Caki2 (cell line): ENCODE measurements at regions not wholly inside any gene's neighbourhood (a gene's known extent, or its start where the extent isn't known, plus 50 kb on each side); places are given as distances from the start of the nearest gene placed in this dataset.
"Not testable (repeated sequence)": the region's sequence is repeated elsewhere in the genome, so short reads cannot be mapped to it uniquely, and the experiment has no call there.

ENCODE experiments used
- DNase-seq: peaks from one replicate; pipeline ENCODE4 v3.0.0-alpha.2; 2015; ENCODE audit warnings: low read depth
- in situ Hi-C: cut with HindIII; loops from 2 replicates; pipeline ENCODE4 v1.10.0; 2016; ENCODE audit warnings: low sequenced_read_pairs, low pct_unique_long_range_greater_than_20kb, mixed read lengths

- DNase-seq = no peak
- in situ Hi-C loops = no loop called here
Measured at GRCh38 chr2:136319651-136320050, 201.7 kb upstream of the CXCR4 start.

GRCh38 chr2:136319237-136319636, 201.3 kb upstream of the CXCR4 start:
- in situ Hi-C loops = no loop called here
- no peak for DNase-seq

GRCh38 chr2:136314240-136314639, 196.3 kb upstream of the CXCR4 start:
- no peak for DNase-seq
- in situ Hi-C loops = no loop called here

GRCh38 chr2:136312568-136312967, 194.6 kb upstream of the CXCR4 start:
- in situ Hi-C loops, DNase-seq: not testable (repeated sequence)

GRCh38 chr2:136310797-136311603, 193.1 kb upstream of the CXCR4 start:
- DNase-seq = peak; percentile 28
- in situ Hi-C loops = no loop called here

- in situ Hi-C loops = no loop called here
- peak; percentile 34 for DNase-seq
Measured at GRCh38 chr2:136310005-136310495, 192.1 kb upstream of the CXCR4 start.

- DNase-seq = no peak
- in situ Hi-C loops = no loop called here
Measured at GRCh38 chr2:136308611-136309010, 190.7 kb upstream of the CXCR4 start.

GRCh38 chr2:136306836-136307235, 188.9 kb upstream of the CXCR4 start:
- no peak for DNase-seq
- in situ Hi-C loops = no loop called here

- DNase-seq = peak; percentile 11
- in situ Hi-C loops = no loop called here
Measured at GRCh38 chr2:136305517-136306192, 187.7 kb upstream of the CXCR4 start.

GRCh38 chr2:136301006-136301405, 183.1 kb upstream of the CXCR4 start:
- in situ Hi-C loops = no loop called here
- no peak for DNase-seq

GRCh38 chr2:136298631-136299030, 180.7 kb upstream of the CXCR4 start:
- in situ Hi-C loops = no loop called here
- DNase-seq = no peak

GRCh38 chr2:136297994-136298393, 180.0 kb upstream of the CXCR4 start:
- no peak for DNase-seq
- in situ Hi-C loops = no loop called here

GRCh38 chr2:136297312-136297711, 179.4 kb upstream of the CXCR4 start:
- DNase-seq = no peak
- in situ Hi-C loops = no loop called here

- in situ Hi-C loops = no loop called here
- no peak for DNase-seq
Measured at GRCh38 chr2:136295168-136295567, 177.2 kb upstream of the CXCR4 start.

GRCh38 chr2:136291871-136292270, 173.9 kb upstream of the CXCR4 start:
- in situ Hi-C loops = no loop called here
- DNase-seq = peak; percentile 8

GRCh38 chr2:136290326-136290725, 172.4 kb upstream of the CXCR4 start:
- in situ Hi-C loops = no loop called here
- DNase-seq = no peak

GRCh38 chr2:136288249-136288648, 170.3 kb upstream of the CXCR4 start:
- in situ Hi-C loops = no loop called here
- DNase-seq = no peak

- in situ Hi-C loops = no loop called here
- no peak for DNase-seq
Measured at GRCh38 chr2:136286423-136286822, 168.5 kb upstream of the CXCR4 start.

GRCh38 chr2:136284226-136285119, 166.5 kb upstream of the CXCR4 start:
- in situ Hi-C loops = no loop called here

More at GRCh38 chr2:136284226-136285119, 166.5 kb upstream of the CXCR4 start:
- no peak for DNase-seq
